ENCODE measurements at regions not wholly inside any gene's neighbourhood (a gene's known extent, or its start where the extent isn't known, plus 50 kb on each side); places are given as distances from the start of the nearest gene placed in this dataset.

GRCh38 chr14:71583194-71583593 is 349.0 kb upstream of the RGS6 start:
- DNase-seq (ENCODE audit: low read depth) = no peak
- H3K4me3 ChIP-seq (ENCODE audit: control insufficient read depth, low read depth, low read length) = no peak overlapping the region
- TF ChIP-seq CTCF (conservative IDR thresholded peaks at IDR 0.05; ENCODE audit: control insufficient read depth, insufficient read depth, low read depth, low read length) = no peak

- no peak overlapping the region for H3K4me3 ChIP-seq (ENCODE audit: control insufficient read depth, low read depth, low read length)
- no peak for DNase-seq (ENCODE audit: low read depth)
- no peak for TF ChIP-seq CTCF (conservative IDR thresholded peaks at IDR 0.05; ENCODE audit: control insufficient read depth, insufficient read depth, low read depth, low read length)
Measured at GRCh38 chr14:71583705-71584104, 348.5 kb upstream of the RGS6 start.

- TF ChIP-seq CTCF (conservative IDR thresholded peaks at IDR 0.05; ENCODE audit: control insufficient read depth, insufficient read depth, low read depth, low read length) = no peak
- H3K4me3 ChIP-seq (ENCODE audit: control insufficient read depth, low read depth, low read length) = no peak overlapping the region
- DNase-seq (ENCODE audit: low read depth) = no peak
Measured at GRCh38 chr14:71585361-71585760, 346.9 kb upstream of the RGS6 start.

GRCh38 chr14:71586131-71586897 is 345.9 kb upstream of the RGS6 start:
- TF ChIP-seq CTCF (conservative IDR thresholded peaks at IDR 0.05; ENCODE audit: control insufficient read depth, insufficient read depth, low read depth, low read length) = no peak
- H3K4me3 ChIP-seq (ENCODE audit: control insufficient read depth, low read depth, low read length) = peak overlapping the region; percentile 20
- peak; percentile 48 for DNase-seq (ENCODE audit: low read depth)

- TF ChIP-seq CTCF (conservative IDR thresholded peaks at IDR 0.05; ENCODE audit: control insufficient read depth, insufficient read depth, low read depth, low read length) = no peak
- DNase-seq (ENCODE audit: low read depth) = peak; percentile 78
- no peak overlapping the region for H3K4me3 ChIP-seq (ENCODE audit: control insufficient read depth, low read depth, low read length)
Measured at GRCh38 chr14:71588028-71588427, 344.2 kb upstream of the RGS6 start.

- H3K4me3 ChIP-seq (ENCODE audit: control insufficient read depth, low read depth, low read length) = no peak overlapping the region
- TF ChIP-seq CTCF (conservative IDR thresholded peaks at IDR 0.05; ENCODE audit: control insufficient read depth, insufficient read depth, low read depth, low read length) = no peak
- DNase-seq (ENCODE audit: low read depth) = no peak
Measured at GRCh38 chr14:71588576-71589215, 343.5 kb upstream of the RGS6 start.

Data from fibroblast of mammary gland (primary cell).